H1 (cell line): ENCODE measurements at regions not wholly inside any gene's neighbourhood (a gene's known extent, or its start where the extent isn't known, plus 50 kb on each side); places are given as distances from the start of the nearest gene placed in this dataset.

Experiments
- CTCF ChIA-PET: fragments of 300-600 bp; sonication (Branson Sonifier 250); formaldehyde crosslinking; loops from one replicate; lab custom pipeline; 2021; ENCODE audit not compliant: partially characterized antibody; lab: Charles Lee
- POLR2A ChIA-PET: fragments of 300-600 bp; sonication (Branson Sonifier 250); formaldehyde crosslinking; loops from one replicate; lab custom pipeline; 2021; ENCODE audit warnings: inconsistent platforms; ENCODE audit not compliant: partially characterized antibody; lab: Charles Lee
- DNase-seq, 2 experiments: peaks; one replicate each; pipeline versions ENCODE4 v3.0.0 to v3.0.0-alpha.2; 2010 to 2022; ENCODE audit warnings: low spot score in 2 of 2, low read depth in 1 of 2, mixed read lengths in 1 of 2
- FAIRE-seq: peaks from 2 replicates; lab custom pipeline; 2011; peaks lifted over from hg19 to GRCh38; lab: Jason Lieb, UNC
- H2AFZ ChIP-seq: 2 replicates; pipeline ENCODE4 v1.8.1; 2012; ENCODE audit warnings: low read length, inconsistent platforms
- H2AK5ac ChIP-seq: 2 replicates; pipeline ENCODE4 v1.6.1; 2013; ENCODE audit warnings: low read depth, low read length
- H2BK120ac ChIP-seq: replicated peaks from 2 replicates; pipeline ENCODE3; 2013; ENCODE audit warnings: low read depth, low read length, inconsistent platforms
- H2BK12ac ChIP-seq: 2 replicates; pipeline ENCODE4 v1.6.1; 2013; ENCODE audit warnings: low read depth, low read length
- H2BK15ac ChIP-seq: 2 replicates; pipeline ENCODE4 v1.6.1; 2013; ENCODE audit warnings: low read length
- H2BK20ac ChIP-seq: 2 replicates; pipeline ENCODE4 v1.6.1; 2013; ENCODE audit warnings: low read length
- H2BK5ac ChIP-seq: 2 replicates; pipeline ENCODE4 v1.6.1; 2013; ENCODE audit warnings: low read depth, low read length
- H3K14ac ChIP-seq: 2 replicates; pipeline ENCODE4 v1.6.1; 2013; ENCODE audit warnings: inconsistent platforms; ENCODE audit not compliant: insufficient read length
- H3K18ac ChIP-seq: 2 replicates; pipeline ENCODE4 v1.6.1; 2013; ENCODE audit warnings: low read length; ENCODE audit errors: extremely low read depth
- H3K23ac ChIP-seq: 2 replicates; pipeline ENCODE4 v1.6.1; 2013; ENCODE audit warnings: inconsistent platforms; ENCODE audit not compliant: insufficient read length
- H3K23me2 ChIP-seq: 2 replicates; pipeline ENCODE4 v1.6.1; 2013; ENCODE audit warnings: low read depth, low read length
- H3K27ac ChIP-seq: 2 replicates; pipeline ENCODE4 v1.6.1; 2011; ENCODE audit warnings: low read depth, low read length, inconsistent platforms
- H3K27me3 ChIP-seq, 4 experiments: replicated peaks in 1 of 4; 1 replicate in 1 of 4; 2 replicates in 3 of 4; pipeline versions ENCODE4 v1.6.1 to v1.8.1; 2011 to 2013; ENCODE audit warnings: low read length in 3 of 4, mild to moderate bottlenecking in 3 of 4, inconsistent platforms in 2 of 4, mixed read lengths in 2 of 4, moderate library complexity in 1 of 4; ENCODE audit not compliant: control insufficient read depth in 3 of 4, insufficient read depth in 3 of 4; ENCODE audit errors: extremely low read depth in 1 of 4
- H3K36me3 ChIP-seq, 4 experiments: 2 replicates each; pipeline versions ENCODE4 v1.6.1 to v1.8.1; 2011 to 2013; ENCODE audit warnings: mild to moderate bottlenecking in 4 of 4, low read length in 3 of 4, moderate library complexity in 2 of 4, control low read depth in 1 of 4, inconsistent platforms in 1 of 4; ENCODE audit not compliant: insufficient read depth in 4 of 4, control insufficient read depth in 2 of 4
- H3K4ac ChIP-seq: replicated peaks from 2 replicates; pipeline ENCODE3; 2013; ENCODE audit warnings: low read length, low read depth, mixed read lengths, inconsistent platforms; ENCODE audit not compliant: insufficient read length
- H3K4me1 ChIP-seq, 4 experiments: replicated peaks in 1 of 4; 1 replicate in 1 of 4; 2 replicates in 3 of 4; pipeline versions ENCODE4 v1.6.1 to v1.8.1; 2011 to 2013; ENCODE audit warnings: low read length in 3 of 4, inconsistent platforms in 2 of 4, mixed read lengths in 1 of 4; ENCODE audit not compliant: insufficient read depth in 4 of 4, control insufficient read depth in 3 of 4
- H3K4me2 ChIP-seq, 2 experiments: 2 replicates each; pipeline versions ENCODE4 v1.6.1 to v1.8.1; 2011 to 2013; ENCODE audit warnings: low read depth in 2 of 2, low read length in 2 of 2, control low read depth in 1 of 2, inconsistent platforms in 1 of 2, mild to moderate bottlenecking in 1 of 2; ENCODE audit not compliant: insufficient read depth in 1 of 2
- H3K4me3 ChIP-seq, 4 experiments: fragments of 200-600, 300-600 bp in 1 of 4; sonication (generic), shearing (Covaris generic), sonication (Bioruptor Twin) in 1 of 4; 2 replicates each; pipeline versions ENCODE4 v1.5.1 to v1.8.1; 2011 to 2016; ENCODE audit warnings: low read length in 4 of 4, low read depth in 3 of 4, control low read depth in 2 of 4, inconsistent platforms in 2 of 4, mild to moderate bottlenecking in 2 of 4, mixed read lengths in 1 of 4, moderate library complexity in 1 of 4; ENCODE audit not compliant: insufficient read depth in 2 of 4; ENCODE audit errors: extremely low read depth in 1 of 4
- H3K56ac ChIP-seq: replicated peaks from 2 replicates; pipeline ENCODE3; 2013; ENCODE audit warnings: low read depth, mild to moderate bottlenecking, mixed read lengths, low read length, inconsistent platforms; ENCODE audit not compliant: insufficient read length
- H3K79me1 ChIP-seq: 2 replicates; pipeline ENCODE4 v1.6.1; 2013; ENCODE audit warnings: low read depth, low read length, control low read depth
- H3K79me2 ChIP-seq, 2 experiments: 2 replicates each; pipeline versions ENCODE4 v1.6.1 to v1.8.1; 2012 to 2013; ENCODE audit warnings: low read length in 2 of 2, mild to moderate bottlenecking in 2 of 2, inconsistent platforms in 1 of 2; ENCODE audit not compliant: insufficient read depth in 2 of 2, control insufficient read depth in 1 of 2
- H3K9ac ChIP-seq, 4 experiments: replicated peaks in 1 of 4; 1 replicate in 1 of 4; 2 replicates in 3 of 4; pipeline versions ENCODE4 v1.6.1 to v1.8.1; 2011 to 2013; ENCODE audit warnings: low read depth in 3 of 4, low read length in 3 of 4, control low read depth in 2 of 4, mild to moderate bottlenecking in 2 of 4, moderate library complexity in 2 of 4, inconsistent platforms in 1 of 4; ENCODE audit errors: extremely low read depth in 1 of 4
- H3K9me3 ChIP-seq, 2 experiments: 2 replicates each; pipeline versions ENCODE4 v1.6.1 to v1.8.1; 2012 to 2013; ENCODE audit warnings: mild to moderate bottlenecking in 2 of 2, moderate library complexity in 2 of 2, control low read depth in 1 of 2, inconsistent platforms in 1 of 2, low read depth in 1 of 2, low read length in 1 of 2, mixed read lengths in 1 of 2; ENCODE audit not compliant: insufficient read depth in 2 of 2
- H4K20me1 ChIP-seq, 2 experiments: replicated peaks in 1 of 2; 2 replicates each; pipeline versions ENCODE3 to v1.8.1; 2011 to 2013; ENCODE audit warnings: inconsistent platforms in 2 of 2, low read length in 2 of 2, mild to moderate bottlenecking in 1 of 2; ENCODE audit not compliant: insufficient read depth in 2 of 2, control insufficient read depth in 1 of 2
- H4K5ac ChIP-seq: 2 replicates; pipeline ENCODE4 v1.6.1; 2013; ENCODE audit warnings: low read length, low read depth, mixed read lengths, inconsistent platforms; ENCODE audit not compliant: insufficient read length
- H4K8ac ChIP-seq: 2 replicates; pipeline ENCODE4 v1.8.0; 2013; ENCODE audit warnings: mild to moderate bottlenecking, moderate library complexity, low read length, inconsistent platforms; ENCODE audit not compliant: insufficient read depth; ENCODE audit errors: extremely low read depth
- H4K91ac ChIP-seq: replicated peaks from 2 replicates; pipeline ENCODE3; 2013; ENCODE audit warnings: low read length, mixed read lengths, inconsistent platforms; ENCODE audit not compliant: insufficient read length
- CBX5 ChIP-seq: fragments of 300-800, 300-1000 bp; sonication (generic); IDR thresholded peaks from 2 replicates; pipeline ENCODE4 v1.7.1; 2016; ENCODE audit warnings: antibody characterized with exemption, low read length, low read depth
- CHD1 ChIP-seq: IDR thresholded peaks from 2 replicates; pipeline ENCODE4 v1.6.1; 2012; ENCODE audit warnings: low read depth, low read length, improper control_type of control experiment
- KDM1A ChIP-seq: fragments of 200-600, 300-600 bp; sonication (generic); IDR thresholded peaks from 2 replicates; pipeline ENCODE4 v1.7.1; 2016; ENCODE audit warnings: mild to moderate bottlenecking, low read length, borderline replicate concordance
- KDM5A ChIP-seq: fragments of 200-600 bp; IDR thresholded peaks from 2 replicates; pipeline ENCODE4 v1.7.1; 2012; ENCODE audit warnings: mild to moderate bottlenecking, low read length, inconsistent platforms, mixed read lengths
- POLR2AphosphoS5 ChIP-seq: IDR thresholded peaks from 2 replicates; pipeline ENCODE4 v1.6.1; 2011; ENCODE audit warnings: low read depth, low read length
- RFX5 ChIP-seq: IDR thresholded peaks from 2 replicates; pipeline ENCODE4 v1.6.1; 2011; ENCODE audit warnings: low read depth, low read length, improper control_type of control experiment, borderline replicate concordance
- RNF2 ChIP-seq: fragments of 200-900, 300-1000 bp; sonication (generic); IDR thresholded peaks from 2 replicates; pipeline ENCODE4 v1.7.1; 2016; ENCODE audit warnings: borderline replicate concordance, low read depth, mild to moderate bottlenecking, antibody characterized with exemption, low read length; ENCODE audit not compliant: poor library complexity, severe bottlenecking; ENCODE audit errors: missing control alignments
- TEAD4 ChIP-seq: IDR thresholded peaks from 2 replicates; pipeline ENCODE4 v1.6.1; 2012; ENCODE audit warnings: low read depth, low read length, inconsistent platforms, mixed read lengths
- WGBS, 2 experiments: shearing (Covaris generic) in 1 of 2; methylation state at CpG; one replicate each; pipeline versions ENCODE4 v1.1.6 to v1.1.7; 2013 to 2015; ENCODE audit warnings: low lambda C conversion rate in 2 of 2, mixed read lengths in 2 of 2, inconsistent platforms in 1 of 2, low coverage in 1 of 2, missing lambda C conversion rate in 1 of 2; ENCODE audit not compliant: insufficient replicate concordance in 2 of 2, insufficient coverage in 1 of 2, insufficient read length in 1 of 2; ENCODE audit errors: extremely low coverage in 1 of 2, missing lambda C conversion rate in 1 of 2; 5-methylcytosine and 5-hydroxymethylcytosine counted together

DNA sequence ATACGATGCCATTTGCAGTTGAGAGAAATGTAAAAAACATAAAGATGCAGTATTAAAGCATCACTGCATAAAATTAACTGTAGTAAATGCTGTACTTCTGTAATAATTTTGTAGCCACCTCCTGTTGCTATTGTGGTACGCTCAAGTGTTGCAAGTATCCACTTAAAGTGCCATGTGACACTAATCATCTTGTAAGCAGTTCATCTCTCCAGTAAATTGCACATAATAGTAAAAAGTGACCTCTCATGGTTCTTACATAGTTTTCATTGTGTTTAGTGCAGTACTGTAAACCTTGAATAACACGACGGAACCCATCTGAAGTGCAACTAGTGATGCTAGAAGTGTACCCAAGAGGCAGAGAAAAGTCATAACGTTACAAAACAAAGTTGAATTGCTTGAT is 190.1 kb upstream of the VGLL2 start:
- H4K5ac ChIP-seq = no peak overlapping the region
- H3K79me2 ChIP-seq = no peaks in the 10 kb centered on the region
- H3K36me3 ChIP-seq = no peaks in the 10 kb centered on the region
- H3K56ac ChIP-seq = no peak overlapping the region
- H3K27ac ChIP-seq = no peak overlapping the region
- H3K27me3 ChIP-seq = no peaks in the 10 kb centered on the region
- H2BK15ac ChIP-seq = no peak overlapping the region
- 85% methylated on average over 5 of the region's 5 CpGs; no CpG with 5 or more reads in 1 of the 2 experiments for WGBS, 2 experiments
- DNase-seq (no peak), FAIRE-seq (no peak)
- no peak overlapping the region for H2BK12ac ChIP-seq
- H3K79me1 ChIP-seq = no peaks in the 10 kb centered on the region
- POLR2A ChIA-PET = no interaction called here
- H3K23me2 ChIP-seq = no peaks in the 10 kb centered on the region
- no peak overlapping the region for H3K4me3 ChIP-seq
- TF ChIP-seq POLR2AphosphoS5 = no peak
- no peak for TF ChIP-seq RNF2
- TF ChIP-seq CBX5 = no peak
- TF ChIP-seq TEAD4 = no peak
- no peak for TF ChIP-seq CHD1
- no peak for TF ChIP-seq KDM1A
- TF ChIP-seq KDM5A = no peak
- TF ChIP-seq RFX5 = no peak
- H2BK20ac ChIP-seq = no peak overlapping the region
- H2BK120ac ChIP-seq = no peak overlapping the region
- no peak overlapping the region for H3K14ac ChIP-seq
- 0 out of 2 replicates have a peak overlapping the region, but pooled peaks have one; percentile 12 for H2AFZ ChIP-seq
- H2BK5ac ChIP-seq = no peak overlapping the region
- H3K23ac ChIP-seq = no peak overlapping the region
- H3K4ac ChIP-seq = no peak overlapping the region
- no peak overlapping the region for H3K9ac ChIP-seq
- no peaks in the 10 kb centered on the region for H4K20me1 ChIP-seq
- no peak overlapping the region for H2AK5ac ChIP-seq
- H3K4me2 ChIP-seq = no peak overlapping the region
- H4K91ac ChIP-seq = no peak overlapping the region
- H3K9me3 ChIP-seq = no peaks in the 10 kb centered on the region
- no peak overlapping the region for H3K18ac ChIP-seq
- CTCF ChIA-PET = no interaction called here
- H4K8ac ChIP-seq = no peak overlapping the region
- peaks cover 0 to 4% (median 1%) of the 10 kb centered on the region in 4 experiments; a peak in 3 of 7 replicates for H3K4me1 ChIP-seq
